Mesenchymal stem cell (in vitro differentiated cells and primary cell): ENCODE measurements at regions not wholly inside any gene's neighbourhood (a gene's known extent, or its start where the extent isn't known, plus 50 kb on each side); places are given as distances from the start of the nearest gene placed in this dataset.

Experiments used
- DNase-seq: peaks from one replicate; pipeline ENCODE4 v3.0.0-alpha.2; 2013
- H2AFZ ChIP-seq: one replicate; pipeline ENCODE4 v1.6.1; 2013; ENCODE audit warnings: low read depth, mild to moderate bottlenecking, control low read depth, inconsistent platforms, low read length, moderate library complexity
- H2AK5ac ChIP-seq: 2 replicates; pipeline ENCODE4 v1.6.1; 2013; ENCODE audit warnings: low read length, moderate library complexity, mild to moderate bottlenecking, inconsistent platforms; ENCODE audit not compliant: severe bottlenecking
- H2BK120ac ChIP-seq: one replicate; pipeline ENCODE4 v1.6.1; 2013; ENCODE audit warnings: low read depth, mild to moderate bottlenecking, inconsistent platforms, low read length, moderate library complexity
- H2BK12ac ChIP-seq, 2 experiments: one replicate each; pipeline ENCODE4 v1.6.1; 2013; ENCODE audit warnings: inconsistent platforms in 2 of 2, low read length in 2 of 2, mild to moderate bottlenecking in 2 of 2, moderate library complexity in 2 of 2, control low read depth in 1 of 2
- H2BK15ac ChIP-seq: one replicate; pipeline ENCODE4 v1.6.1; 2013; ENCODE audit warnings: mild to moderate bottlenecking, low read depth, inconsistent platforms; ENCODE audit not compliant: poor library complexity, severe bottlenecking
- H2BK5ac ChIP-seq: 2 replicates; pipeline ENCODE4 v1.6.1; 2013; ENCODE audit warnings: low read depth, mild to moderate bottlenecking, low read length, control low read depth, inconsistent platforms; ENCODE audit not compliant: poor library complexity, severe bottlenecking
- H3K14ac ChIP-seq, 2 experiments: one replicate each; pipeline ENCODE4 v1.6.1; 2013; ENCODE audit warnings: inconsistent platforms in 2 of 2, low read length in 2 of 2, control low read depth in 1 of 2, mild to moderate bottlenecking in 1 of 2, moderate library complexity in 1 of 2
- H3K18ac ChIP-seq, 2 experiments: one replicate each; pipeline ENCODE4 v1.6.1; 2013; ENCODE audit warnings: inconsistent platforms in 2 of 2, low read length in 2 of 2, control low read depth in 1 of 2, low read depth in 1 of 2, mild to moderate bottlenecking in 1 of 2
- H3K23ac ChIP-seq, 2 experiments: one replicate each; pipeline ENCODE4 v1.6.1; 2013; ENCODE audit warnings: inconsistent platforms in 2 of 2, low read length in 2 of 2, mild to moderate bottlenecking in 2 of 2, moderate library complexity in 2 of 2, control low read depth in 1 of 2
- H3K27ac ChIP-seq: 2 replicates; pipeline ENCODE4 v1.5.1; 2013; ENCODE audit warnings: mild to moderate bottlenecking, moderate library complexity, low read length, control low read depth, inconsistent platforms; ENCODE audit not compliant: poor library complexity, severe bottlenecking
- H3K27me3 ChIP-seq, 2 experiments: 2 replicates each; pipeline versions ENCODE4 v1.6.1 to v1.7.0; 2013; ENCODE audit warnings: low read length in 2 of 2, mild to moderate bottlenecking in 2 of 2, moderate library complexity in 2 of 2, control low read depth in 1 of 2, inconsistent platforms in 1 of 2; ENCODE audit not compliant: control insufficient read depth in 1 of 2, insufficient read depth in 1 of 2
- H3K36me3 ChIP-seq, 2 experiments: 2 replicates each; pipeline versions ENCODE4 v1.6.1 to v1.7.0; 2013; ENCODE audit warnings: low read length in 2 of 2, control low read depth in 1 of 2, inconsistent platforms in 1 of 2, low read depth in 1 of 2, mild to moderate bottlenecking in 1 of 2; ENCODE audit not compliant: insufficient read depth in 2 of 2, control insufficient read depth in 1 of 2
- H3K4ac ChIP-seq, 2 experiments: one replicate each; pipeline ENCODE4 v1.6.1; 2013; ENCODE audit warnings: inconsistent platforms in 2 of 2, low read length in 2 of 2, mild to moderate bottlenecking in 2 of 2, moderate library complexity in 2 of 2, control low read depth in 1 of 2, low read depth in 1 of 2
- H3K4me1 ChIP-seq: 2 replicates; pipeline ENCODE4 v1.6.1; 2013; ENCODE audit warnings: low read depth, low read length, control low read depth; ENCODE audit not compliant: control insufficient read depth, insufficient read depth
- H3K4me2 ChIP-seq: 2 replicates; pipeline ENCODE4 v1.6.1; 2013; ENCODE audit warnings: low read length, mild to moderate bottlenecking, inconsistent platforms; ENCODE audit not compliant: poor library complexity, severe bottlenecking
- H3K4me3 ChIP-seq, 2 experiments: 2 replicates each; pipeline versions ENCODE4 v1.5.1 to v1.7.0; 2013; ENCODE audit warnings: low read length in 2 of 2, mild to moderate bottlenecking in 2 of 2, control low read depth in 1 of 2, low read depth in 1 of 2; ENCODE audit not compliant: insufficient read depth in 1 of 2
- H3K79me1 ChIP-seq: replicated peaks from 2 replicates; pipeline ENCODE4 v1.6.1; 2013; ENCODE audit warnings: mild to moderate bottlenecking, control low read depth, low read length, inconsistent platforms; ENCODE audit not compliant: poor library complexity, severe bottlenecking
- H3K9ac ChIP-seq: 2 replicates; pipeline ENCODE4 v1.7.0; 2013; ENCODE audit warnings: mild to moderate bottlenecking, low read length, moderate library complexity
- H3K9me3 ChIP-seq: 2 replicates; pipeline ENCODE4 v1.7.0; 2013; ENCODE audit warnings: mild to moderate bottlenecking, low read length; ENCODE audit not compliant: control insufficient read depth
- H4K8ac ChIP-seq: one replicate; pipeline ENCODE4 v1.6.1; 2013; ENCODE audit warnings: inconsistent platforms, mild to moderate bottlenecking, low read length, moderate library complexity
- H4K91ac ChIP-seq: one replicate; pipeline ENCODE4 v1.6.1; 2013; ENCODE audit warnings: mild to moderate bottlenecking, low read length, inconsistent platforms
- WGBS: methylation state at CpG from one replicate; pipeline ENCODE4 v1.1.7; 2013; ENCODE audit warnings: mixed read lengths; 5-methylcytosine and 5-hydroxymethylcytosine counted together

- peaks cover 31% of the 10 kb centered on the region for H3K9me3 ChIP-seq
- no peaks in the 10 kb centered on the region for H3K4me1 ChIP-seq
- H2AFZ ChIP-seq: no peak overlapping the region
- no peak overlapping the region for H3K4me3 ChIP-seq
- H2BK120ac ChIP-seq: no peak overlapping the region
- H2BK12ac ChIP-seq: no peak overlapping the region
- no peak overlapping the region for H3K18ac ChIP-seq
- H4K91ac ChIP-seq: no peak overlapping the region
- H3K4me2 ChIP-seq: no peak overlapping the region
- no CpG with 5 or more reads among the region's 2 CpGs for WGBS
- no peaks in the 10 kb centered on the region for H3K27me3 ChIP-seq
- no peaks in the 10 kb centered on the region for H3K36me3 ChIP-seq
- no peak overlapping the region for H2BK15ac ChIP-seq
- H2BK5ac ChIP-seq: no peak overlapping the region
- H3K14ac ChIP-seq: no peak overlapping the region
- no peak for DNase-seq
- no peak overlapping the region for H3K4ac ChIP-seq
- H3K27ac ChIP-seq: no peak overlapping the region
- no peak overlapping the region for H4K8ac ChIP-seq
- no peak overlapping the region for H3K9ac ChIP-seq
- H2AK5ac ChIP-seq: no peak overlapping the region
- no peaks in the 10 kb centered on the region for H3K79me1 ChIP-seq
- no peak overlapping the region for H3K23ac ChIP-seq
Measured at GRCh38 chr10:112030431-112030830, 153.1 kb downstream of the GPAM start.

- Histone ChIP-seq H4K8ac (no peak overlapping the region), H3K27me3 (no peaks in the 10 kb centered on the region), H2BK15ac (no peak overlapping the region), H3K4me3 (no peak overlapping the region), H3K9ac (no peak overlapping the region), H2BK5ac (no peak overlapping the region), H4K91ac (no peak overlapping the region), H3K27ac (no peak overlapping the region), H2BK120ac (no peak overlapping the region), H3K79me1 (no peaks in the 10 kb centered on the region), H3K4me1 (no peaks in the 10 kb centered on the region), H3K18ac (no peak overlapping the region), H3K9me3 (peaks cover 18% of the 10 kb centered on the region), H3K4ac (no peak overlapping the region), H3K14ac (no peak overlapping the region), H3K4me2 (no peak overlapping the region), H3K23ac (no peak overlapping the region), H2AFZ (no peak overlapping the region), H2AK5ac (no peak overlapping the region), H3K36me3 (no peaks in the 10 kb centered on the region), H2BK12ac (no peak overlapping the region)
- WGBS: 80% methylated on average over 1 of the region's 3 CpGs
- no peak for DNase-seq
Measured at GRCh38 chr10:112039823-112040222, 143.7 kb downstream of the GPAM start.

- Histone ChIP-seq H2BK5ac (no peak overlapping the region), H3K27ac (no peak overlapping the region), H3K36me3 (no peaks in the 10 kb centered on the region), H2AK5ac (no peak overlapping the region), H4K91ac (no peak overlapping the region), H3K79me1 (no peaks in the 10 kb centered on the region), H3K4me2 (no peak overlapping the region), H3K9me3 (peaks cover 15% of the 10 kb centered on the region), H3K4ac (no peak overlapping the region), H4K8ac (no peak overlapping the region), H3K14ac (no peak overlapping the region), H2AFZ (no peak overlapping the region), H3K4me3 (no peak overlapping the region), H3K27me3 (peaks cover 0 to 7% of the 10 kb centered on the region in 2 experiments), H3K18ac (no peak overlapping the region), H2BK12ac (no peak overlapping the region), H3K4me1 (no peaks in the 10 kb centered on the region), H3K23ac (no peak overlapping the region), H2BK120ac (no peak overlapping the region), H2BK15ac (no peak overlapping the region), H3K9ac (no peak overlapping the region)
- WGBS: 71% methylated on average over 3 of the region's 3 CpGs
- DNase-seq: no peak
Measured at GRCh38 chr10:112040696-112041095, 142.9 kb downstream of the GPAM start.

- Histone ChIP-seq H3K4me1 (no peaks in the 10 kb centered on the region), H2AFZ (no peak overlapping the region), H2BK15ac (no peak overlapping the region), H3K14ac (no peak overlapping the region), H3K27ac (no peak overlapping the region), H3K36me3 (no peaks in the 10 kb centered on the region), H3K4ac (no peak overlapping the region), H3K4me3 (no peak overlapping the region), H3K27me3 (peaks cover 0 to 7% of the 10 kb centered on the region in 2 experiments), H3K79me1 (no peaks in the 10 kb centered on the region), H4K91ac (no peak overlapping the region), H2AK5ac (no peak overlapping the region), H3K23ac (no peak overlapping the region), H3K9ac (no peak overlapping the region), H3K4me2 (no peak overlapping the region), H3K9me3 (peaks cover 2% of the 10 kb centered on the region), H3K18ac (no peak overlapping the region), H2BK120ac (no peak overlapping the region), H2BK5ac (no peak overlapping the region), H4K8ac (no peak overlapping the region), H2BK12ac (no peak overlapping the region)
- no peak for DNase-seq
- 74% methylated on average over 3 of the region's 3 CpGs for WGBS
Measured at GRCh38 chr10:112045938-112046337, 137.6 kb downstream of the GPAM start.
